Kasumi-1 (cell line): ENCODE measurements at regions not wholly inside any gene's neighbourhood (a gene's known extent, or its start where the extent isn't known, plus 50 kb on each side); places are given as distances from the start of the nearest gene placed in this dataset.

Experiments
- DNase-seq, 2 experiments: peaks; one replicate each; lab custom pipeline; 2025; lab: John Stamatoyannopoulos, UW

GRCh38 chr12:24473097-24473496 lies 475.8 kb downstream of the BCAT1 start:
- no peak for DNase-seq

- DNase-seq: no peak
Measured at GRCh38 chr12:24470050-24470449, 478.9 kb downstream of the BCAT1 start.

DNA sequence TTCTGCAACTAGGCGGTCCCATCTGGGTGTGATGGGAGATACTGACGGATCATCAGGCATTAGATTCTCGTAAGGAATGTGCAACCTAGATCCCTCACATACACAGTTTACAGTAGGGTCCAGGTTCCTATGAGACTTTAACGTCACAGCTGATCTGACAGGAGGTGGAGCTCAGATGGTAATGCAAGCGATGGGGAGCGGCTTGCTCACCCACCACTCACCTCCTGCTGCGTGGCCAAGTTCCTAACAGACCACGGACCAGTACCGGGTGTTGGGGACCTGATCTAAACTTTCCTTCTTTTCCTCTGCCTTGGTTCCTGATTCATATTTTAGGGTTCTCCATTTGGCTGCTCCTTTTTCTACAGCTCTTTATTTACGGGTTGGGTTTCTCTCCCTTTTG lies 479.8 kb downstream of the BCAT1 start:
- no peak for DNase-seq

DNA sequence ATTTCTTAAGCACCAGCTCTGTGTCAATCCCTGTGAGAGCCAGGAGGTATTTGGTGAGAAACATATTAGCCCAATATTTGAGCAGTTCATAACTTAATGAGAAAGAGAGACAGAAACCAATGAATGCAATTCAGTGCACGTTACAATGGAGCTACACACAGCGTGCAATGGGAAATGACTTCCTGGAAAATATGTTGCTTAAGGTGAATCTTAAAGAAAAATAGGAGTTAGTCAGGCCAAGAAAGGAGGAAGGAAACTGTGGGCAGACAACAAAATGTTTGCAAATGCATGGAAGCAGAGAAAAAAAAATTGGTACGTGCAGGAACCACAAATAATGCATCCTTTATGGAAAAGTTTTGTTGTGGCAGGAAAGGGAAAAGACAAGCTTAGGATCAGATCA lies 481.7 kb downstream of the BCAT1 start:
- no peak for DNase-seq

DNA sequence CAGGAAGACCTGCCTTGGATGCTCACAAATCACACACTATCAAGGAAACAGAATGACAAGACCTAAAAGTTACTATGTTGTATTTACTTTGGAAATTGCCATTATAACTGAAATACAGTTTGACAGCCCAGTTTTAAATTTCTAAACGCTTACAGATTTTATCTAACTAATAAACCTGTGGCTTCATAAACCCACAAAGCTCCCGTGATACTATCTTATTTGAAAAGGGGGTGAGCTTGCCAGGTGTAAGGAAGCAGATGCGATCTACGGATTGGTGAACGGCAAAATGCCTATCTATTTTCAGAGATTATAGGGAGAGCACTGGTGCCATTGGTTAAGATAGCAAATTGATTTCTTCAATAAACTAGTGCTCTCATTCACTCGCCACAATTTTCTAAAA lies 485.5 kb downstream of the BCAT1 start:
- no peak for DNase-seq

- DNase-seq: no peak
Measured at GRCh38 chr12:24462946-24463345, 486.0 kb downstream of the BCAT1 start.

GRCh38 chr12:24460506-24460905 lies 488.4 kb downstream of the BCAT1 start:
- no peak for DNase-seq

DNA sequence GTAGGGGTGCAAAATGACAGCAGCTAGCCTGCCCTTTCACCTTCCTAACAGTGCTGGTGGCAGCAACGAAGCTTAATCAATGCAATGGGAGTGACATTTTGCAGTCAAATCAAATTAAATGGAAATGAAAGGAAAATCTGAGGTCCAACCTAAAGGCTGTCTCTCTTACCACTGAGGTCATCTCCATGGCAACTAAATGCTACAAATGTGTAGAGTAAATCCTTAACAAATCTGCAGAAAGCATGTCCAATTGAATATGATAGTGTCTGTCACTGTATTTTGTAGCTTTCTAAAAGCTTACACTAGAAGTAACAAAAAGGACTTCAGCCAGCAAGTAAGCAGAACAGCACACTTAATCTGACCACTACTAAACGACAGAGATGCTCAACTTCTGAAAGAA lies 488.8 kb downstream of the BCAT1 start:
- DNase-seq: no peak

- DNase-seq: no peak
Measured at GRCh38 chr12:24455811-24456210, 493.1 kb downstream of the BCAT1 start.

DNA sequence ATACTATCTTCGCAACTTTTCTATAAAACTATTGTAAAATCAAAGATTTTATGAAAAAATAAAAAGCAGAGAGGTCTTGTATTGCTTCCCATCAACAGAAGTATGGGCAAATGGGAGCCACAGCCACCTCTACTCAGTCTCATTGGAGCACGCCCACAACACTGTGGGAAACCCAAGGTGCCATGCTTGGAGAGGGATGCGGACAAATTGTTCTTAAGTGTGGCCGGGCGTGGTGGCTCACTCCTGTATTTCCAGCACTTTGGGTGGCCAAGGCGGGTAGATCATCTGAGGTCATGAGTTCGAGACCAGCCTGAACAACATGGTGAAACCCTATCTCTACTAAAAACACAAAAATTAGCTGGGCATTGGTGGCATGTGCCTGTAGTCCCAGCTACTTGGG lies 498.2 kb upstream of the SOX5 start:
- DNase-seq: no peak

DNA sequence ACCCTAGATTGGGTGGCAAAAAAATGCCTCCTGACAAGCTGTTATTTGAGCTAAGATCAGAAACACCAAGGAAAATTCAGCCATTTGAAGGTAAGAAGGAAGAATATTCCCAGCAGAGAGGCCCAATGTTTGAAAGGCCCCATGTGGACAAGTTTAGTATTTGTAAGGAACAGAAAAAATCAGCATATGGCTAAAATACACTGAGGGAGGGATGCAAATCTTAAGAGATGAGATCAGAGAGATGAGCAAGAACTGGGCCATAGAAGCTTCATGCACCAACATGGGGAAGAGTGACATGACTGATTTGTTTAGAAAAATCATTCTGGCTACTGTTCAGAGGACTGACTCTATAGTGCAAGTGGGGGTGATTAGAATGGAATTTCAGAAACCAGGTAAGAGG lies 496.8 kb upstream of the SOX5 start:
- DNase-seq: no peak

- no peak for DNase-seq
Measured at GRCh38 chr12:24444634-24445033, 495.2 kb upstream of the SOX5 start.

DNA sequence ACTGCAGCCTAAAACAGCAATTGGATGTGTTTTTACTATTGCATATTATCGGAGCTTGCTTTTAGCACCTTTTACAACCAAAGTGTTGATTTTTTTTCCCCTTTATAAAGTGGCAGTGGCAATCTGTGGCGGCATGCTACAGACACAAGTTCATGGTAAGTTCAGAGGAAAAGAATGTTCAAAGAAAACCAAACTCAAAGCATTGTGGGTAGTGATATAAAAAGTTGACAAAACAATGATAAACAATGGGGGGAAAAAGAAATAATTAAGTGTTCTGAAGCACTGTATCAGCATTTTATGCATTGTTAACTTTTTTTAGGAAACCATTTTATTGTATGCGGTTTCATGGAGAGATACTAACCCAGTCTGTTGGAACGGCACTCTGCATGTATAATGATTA lies 492.0 kb upstream of the SOX5 start:
- DNase-seq: no peak

DNA sequence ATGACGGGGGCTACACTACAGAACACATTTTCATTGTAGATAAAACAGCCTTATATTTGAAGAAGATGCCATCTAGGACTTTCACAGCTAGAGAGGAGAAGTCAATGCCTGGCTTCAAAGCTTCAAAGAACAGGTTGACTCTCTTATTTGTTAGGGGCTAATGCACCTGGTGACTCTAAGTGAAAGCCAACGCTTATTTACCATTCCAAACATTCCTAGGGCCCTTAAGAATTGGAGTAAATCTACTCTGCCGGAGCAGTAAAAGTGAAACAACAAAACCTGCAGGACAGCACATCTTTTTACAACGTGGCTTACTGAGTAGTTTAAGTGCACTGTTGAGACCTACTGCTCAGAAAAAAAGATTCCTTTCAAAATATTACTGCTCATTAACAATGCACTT lies 487.2 kb upstream of the SOX5 start:
- no peak for DNase-seq

- DNase-seq: no peak
Measured at GRCh38 chr12:24431872-24432271, 482.4 kb upstream of the SOX5 start.

- DNase-seq: no peak
Measured at GRCh38 chr12:24427776-24428175, 478.3 kb upstream of the SOX5 start.

DNA sequence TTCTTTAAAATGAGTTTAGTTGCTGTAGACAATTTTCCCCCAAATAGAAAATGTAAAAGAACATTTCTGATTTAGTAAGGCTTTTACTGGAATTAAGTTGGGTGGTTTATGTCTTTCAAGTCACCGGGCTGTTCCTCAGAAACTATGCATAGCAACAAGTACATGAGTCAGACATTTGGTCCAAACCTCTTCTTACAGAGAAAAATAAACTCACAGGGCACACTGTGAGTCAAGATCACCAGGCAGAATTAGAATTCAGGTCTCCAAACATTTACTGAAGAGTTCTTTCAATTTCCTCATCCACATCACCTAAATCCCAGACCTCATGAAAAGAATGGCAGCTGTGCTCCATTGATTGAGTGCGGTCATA lies 476.1 kb upstream of the SOX5 start:
- DNase-seq: no peak

GRCh38 chr12:24424889-24425600 lies 475.6 kb upstream of the SOX5 start:
- no peak for DNase-seq

DNA sequence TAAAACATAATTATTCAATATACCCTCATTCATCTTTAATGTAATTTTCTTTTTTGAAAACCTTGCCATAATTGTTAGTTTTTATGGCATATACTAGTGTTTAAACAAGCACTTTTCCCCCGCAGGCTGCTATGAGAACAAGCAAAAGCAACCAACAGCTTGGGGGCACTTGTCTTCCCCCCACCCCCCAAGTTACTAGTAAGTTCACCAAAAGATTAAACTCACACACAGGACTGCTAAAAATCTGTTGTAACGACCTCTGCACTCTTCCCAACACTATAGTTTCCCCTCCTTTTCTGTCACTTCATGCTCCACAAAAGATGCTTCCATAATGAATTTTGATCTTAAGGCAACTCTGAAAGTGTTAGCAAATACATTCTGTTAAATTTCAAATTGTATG lies 474.9 kb upstream of the SOX5 start:
- no peak for DNase-seq

DNA sequence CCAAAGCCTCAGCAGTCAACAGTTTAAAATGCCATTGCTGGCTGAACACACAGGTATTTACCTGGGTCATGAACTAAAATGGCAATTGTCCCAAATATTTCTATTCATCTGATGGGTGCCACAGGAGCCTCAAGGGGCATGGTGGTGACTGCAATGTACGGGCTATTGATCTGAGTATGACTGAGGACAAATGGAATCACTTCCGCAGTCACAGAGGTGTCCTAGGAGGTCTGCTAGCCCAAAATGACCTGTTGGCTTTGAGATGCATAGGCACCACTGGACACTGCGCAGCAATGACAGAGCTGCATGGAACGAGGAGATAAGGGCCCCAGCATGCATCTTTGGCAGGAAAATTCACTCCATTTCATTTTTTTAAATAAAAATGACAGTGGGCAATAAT lies 474.1 kb upstream of the SOX5 start:
- no peak for DNase-seq

DNA sequence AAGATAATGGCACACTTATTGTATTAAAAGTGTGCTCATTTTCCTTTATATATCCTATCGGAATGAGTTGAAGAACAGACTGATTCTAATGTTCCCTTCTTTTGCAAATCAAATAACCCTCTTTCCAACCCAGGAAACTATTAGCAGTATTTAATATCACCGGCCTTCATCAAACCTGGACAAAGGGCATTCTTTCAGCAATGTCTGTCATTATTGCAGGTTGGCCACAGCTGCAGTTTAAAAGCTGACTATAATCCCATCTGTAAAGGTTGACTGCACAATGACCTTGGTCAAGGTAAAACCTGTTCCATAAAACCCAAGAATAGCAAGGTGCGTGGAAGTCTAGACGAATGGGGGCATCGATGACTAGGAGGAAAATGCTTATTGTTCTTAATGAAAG lies 472.3 kb upstream of the SOX5 start:
- no peak for DNase-seq

GRCh38 chr12:24418157-24418556 lies 468.7 kb upstream of the SOX5 start:
- no peak for DNase-seq

GRCh38 chr12:24416423-24417109 lies 467.1 kb upstream of the SOX5 start:
- no peak for DNase-seq

- DNase-seq: no peak
Measured at GRCh38 chr12:24415934-24416333, 466.5 kb upstream of the SOX5 start.
